ENCODE measurements at regions not wholly inside any gene's neighbourhood (a gene's known extent, or its start where the extent isn't known, plus 50 kb on each side); places are given as distances from the start of the nearest gene placed in this dataset.

DNA sequence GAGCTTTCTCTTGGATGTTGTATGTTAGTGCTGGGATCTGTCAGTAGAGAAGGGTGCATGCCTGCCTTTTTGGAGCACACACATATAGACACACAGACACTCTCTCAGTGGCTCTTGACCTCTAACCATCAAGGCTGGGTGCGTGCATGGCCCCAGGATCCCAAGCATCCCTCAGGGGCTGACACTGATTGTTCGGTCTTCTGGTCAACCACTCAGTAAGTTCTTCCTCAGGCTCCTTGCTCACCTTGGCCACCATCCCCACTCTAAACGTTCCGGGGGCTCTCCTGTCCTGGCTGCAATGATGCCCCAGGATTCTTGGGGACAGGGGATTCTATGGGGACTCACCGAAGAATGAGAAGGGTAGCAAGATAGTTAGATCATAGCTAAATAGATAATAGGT, 179.6 kb downstream of the SHOX start:
- CTCF ChIA-PET (ENCODE audit: low intra/inter-chr PET ratio): no interaction called here

GRCh38 chrX:809081-809480, 178.5 kb downstream of the SHOX start:
- no peaks in the 10 kb centered on the region for H3K9me3 ChIP-seq (replicated peaks; ENCODE audit: control insufficient read depth, insufficient read depth, low read depth, low read length)
- DNase-seq (ENCODE audit: extremely low read depth in 1 of 4, low spot score in 3 of 4) (no peak), FAIRE-seq (no peak), ATAC-seq (no peak)
- WGBS (ENCODE audit: insufficient coverage, low coverage, missing lambda C conversion rate): 5% methylated on average over 11 of the region's 11 CpGs
- H3K9me1 ChIP-seq (ENCODE audit: control insufficient read depth, insufficient read depth, low read length): no peaks in the 10 kb centered on the region
- H3K4me2 ChIP-seq (ENCODE audit: insufficient read depth, low read length): no peak overlapping the region
- in situ Hi-C loops (cut with MboI): no loop called here
- BruUV-seq (replicated peaks): no TSS peak
- no peaks in the 10 kb centered on the region for H3K36me3 ChIP-seq (ENCODE audit: control insufficient read depth, insufficient read depth, low read length)
- intact Hi-C loops (cut with micrococcal nuclease): no loop called here
- ChIA-PET POLR2A (no interaction called here), CTCF (ENCODE audit: low intra/inter-chr PET ratio) (no interaction called here)
- H2AFZ ChIP-seq (ENCODE audit: low read depth, low read length): no peak overlapping the region
- H3K4me3 ChIP-seq: no peak overlapping the region
- no peaks in the 10 kb centered on the region for H3K79me2 ChIP-seq (ENCODE audit: control insufficient read depth, insufficient read depth, low read length)
- H3K4me1 ChIP-seq (replicated peaks in 1 of 2; ENCODE audit: control insufficient read depth in 2 of 2, insufficient read depth in 2 of 2, low read length in 2 of 2): no peaks in the 10 kb centered on the region; a peak in 1 of 5 replicates
- no peak overlapping the region for H3K27ac ChIP-seq (ENCODE audit: extremely low read depth, low read depth, low read length)
- H3K9ac ChIP-seq (ENCODE audit: insufficient read depth in 1 of 2, low read depth in 2 of 2, low read length in 2 of 2): no peak overlapping the region
- no peaks in the 10 kb centered on the region for H4K20me1 ChIP-seq (replicated peaks; ENCODE audit: control insufficient read depth, insufficient read depth, low read length)
- peaks cover 0 to 9% of the 10 kb centered on the region in 2 experiments; a peak in 2 of 5 replicates for H3K27me3 ChIP-seq (ENCODE audit: control insufficient read depth in 2 of 2, insufficient read depth in 2 of 2, low read length in 2 of 2)
- TF ChIP-seq, protein P1, sequence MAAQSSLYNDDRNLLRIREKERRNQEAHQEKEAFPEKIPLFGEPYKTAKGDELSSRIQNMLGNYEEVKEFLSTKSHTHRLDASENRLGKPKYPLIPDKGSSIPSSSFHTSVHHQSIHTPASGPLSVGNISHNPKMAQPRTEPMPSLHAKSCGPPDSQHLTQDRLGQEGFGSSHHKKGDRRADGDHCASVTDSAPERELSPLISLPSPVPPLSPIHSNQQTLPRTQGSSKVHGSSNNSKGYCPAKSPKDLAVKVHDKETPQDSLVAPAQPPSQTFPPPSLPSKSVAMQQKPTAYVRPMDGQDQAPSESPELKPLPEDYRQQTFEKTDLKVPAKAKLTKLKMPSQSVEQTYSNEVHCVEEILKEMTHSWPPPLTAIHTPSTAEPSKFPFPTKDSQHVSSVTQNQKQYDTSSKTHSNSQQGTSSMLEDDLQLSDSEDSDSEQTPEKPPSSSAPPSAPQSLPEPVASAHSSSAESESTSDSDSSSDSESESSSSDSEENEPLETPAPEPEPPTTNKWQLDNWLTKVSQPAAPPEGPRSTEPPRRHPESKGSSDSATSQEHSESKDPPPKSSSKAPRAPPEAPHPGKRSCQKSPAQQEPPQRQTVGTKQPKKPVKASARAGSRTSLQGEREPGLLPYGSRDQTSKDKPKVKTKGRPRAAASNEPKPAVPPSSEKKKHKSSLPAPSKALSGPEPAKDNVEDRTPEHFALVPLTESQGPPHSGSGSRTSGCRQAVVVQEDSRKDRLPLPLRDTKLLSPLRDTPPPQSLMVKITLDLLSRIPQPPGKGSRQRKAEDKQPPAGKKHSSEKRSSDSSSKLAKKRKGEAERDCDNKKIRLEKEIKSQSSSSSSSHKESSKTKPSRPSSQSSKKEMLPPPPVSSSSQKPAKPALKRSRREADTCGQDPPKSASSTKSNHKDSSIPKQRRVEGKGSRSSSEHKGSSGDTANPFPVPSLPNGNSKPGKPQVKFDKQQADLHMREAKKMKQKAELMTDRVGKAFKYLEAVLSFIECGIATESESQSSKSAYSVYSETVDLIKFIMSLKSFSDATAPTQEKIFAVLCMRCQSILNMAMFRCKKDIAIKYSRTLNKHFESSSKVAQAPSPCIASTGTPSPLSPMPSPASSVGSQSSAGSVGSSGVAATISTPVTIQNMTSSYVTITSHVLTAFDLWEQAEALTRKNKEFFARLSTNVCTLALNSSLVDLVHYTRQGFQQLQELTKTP (IDR thresholded peaks at IDR 0.05; ENCODE audit: low read depth in 1 of 2, partially characterized antibody in 2 of 2): no peak

More for the DNA sequence above, 179.6 kb downstream of the SHOX start:
- POLR2A ChIA-PET: no interaction called here
- TF ChIP-seq, protein P2, sequence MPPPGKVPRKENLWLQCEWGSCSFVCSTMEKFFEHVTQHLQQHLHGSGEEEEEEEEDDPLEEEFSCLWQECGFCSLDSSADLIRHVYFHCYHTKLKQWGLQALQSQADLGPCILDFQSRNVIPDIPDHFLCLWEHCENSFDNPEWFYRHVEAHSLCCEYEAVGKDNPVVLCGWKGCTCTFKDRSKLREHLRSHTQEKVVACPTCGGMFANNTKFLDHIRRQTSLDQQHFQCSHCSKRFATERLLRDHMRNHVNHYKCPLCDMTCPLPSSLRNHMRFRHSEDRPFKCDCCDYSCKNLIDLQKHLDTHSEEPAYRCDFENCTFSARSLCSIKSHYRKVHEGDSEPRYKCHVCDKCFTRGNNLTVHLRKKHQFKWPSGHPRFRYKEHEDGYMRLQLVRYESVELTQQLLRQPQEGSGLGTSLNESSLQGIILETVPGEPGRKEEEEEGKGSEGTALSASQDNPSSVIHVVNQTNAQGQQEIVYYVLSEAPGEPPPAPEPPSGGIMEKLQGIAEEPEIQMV (tag; conservative IDR thresholded peaks at IDR 0.05; ENCODE audit: low read depth): no peak
- no peak for TF ChIP-seq ADNP (tag; IDR thresholded peaks at IDR 0.05)
- no peak overlapping the region for H2AFZ ChIP-seq (ENCODE audit: low read depth, low read length)
- H3K27ac ChIP-seq (ENCODE audit: extremely low read depth, low read depth, low read length): no peak overlapping the region
- H3K27me3 ChIP-seq (ENCODE audit: control insufficient read depth in 2 of 2, insufficient read depth in 2 of 2, low read length in 2 of 2): peaks cover 0 to 4% of the 10 kb centered on the region in 2 experiments; a peak in 1 of 5 replicates
- H3K9me3 ChIP-seq (replicated peaks; ENCODE audit: control insufficient read depth, insufficient read depth, low read depth, low read length): no peaks in the 10 kb centered on the region
- no peak overlapping the region for H3K4me2 ChIP-seq (ENCODE audit: insufficient read depth, low read length)
- no peaks in the 10 kb centered on the region; a peak in 1 of 5 replicates for H3K4me1 ChIP-seq (replicated peaks in 1 of 2; ENCODE audit: control insufficient read depth in 2 of 2, insufficient read depth in 2 of 2, low read length in 2 of 2)
- no peak for ATAC-seq
- WGBS (ENCODE audit: insufficient coverage, low coverage, missing lambda C conversion rate): 17% methylated on average over 5 of the region's 5 CpGs
- H4K20me1 ChIP-seq (replicated peaks; ENCODE audit: control insufficient read depth, insufficient read depth, low read length): no peaks in the 10 kb centered on the region
- no peak for DNase-seq (ENCODE audit: extremely low read depth in 1 of 4, low spot score in 3 of 4)
- no TSS peak for BruUV-seq (replicated peaks)
- no peaks in the 10 kb centered on the region for H3K9me1 ChIP-seq (ENCODE audit: control insufficient read depth, insufficient read depth, low read length)
- no peaks in the 10 kb centered on the region for H3K36me3 ChIP-seq (ENCODE audit: control insufficient read depth, insufficient read depth, low read length)
- no peaks in the 10 kb centered on the region for H3K79me2 ChIP-seq (ENCODE audit: control insufficient read depth, insufficient read depth, low read length)
- H3K9ac ChIP-seq (ENCODE audit: insufficient read depth in 1 of 2, low read depth in 2 of 2, low read length in 2 of 2): no peak overlapping the region
- intact Hi-C loops (cut with micrococcal nuclease): no loop called here
- no peak overlapping the region for H3K4me3 ChIP-seq
- in situ Hi-C loops (cut with MboI): no loop called here
- FAIRE-seq: no peak
